ENCODE measurements at regions not wholly inside any gene's neighbourhood (a gene's known extent, or its start where the extent isn't known, plus 50 kb on each side); places are given as distances from the start of the nearest gene placed in this dataset.

DNA sequence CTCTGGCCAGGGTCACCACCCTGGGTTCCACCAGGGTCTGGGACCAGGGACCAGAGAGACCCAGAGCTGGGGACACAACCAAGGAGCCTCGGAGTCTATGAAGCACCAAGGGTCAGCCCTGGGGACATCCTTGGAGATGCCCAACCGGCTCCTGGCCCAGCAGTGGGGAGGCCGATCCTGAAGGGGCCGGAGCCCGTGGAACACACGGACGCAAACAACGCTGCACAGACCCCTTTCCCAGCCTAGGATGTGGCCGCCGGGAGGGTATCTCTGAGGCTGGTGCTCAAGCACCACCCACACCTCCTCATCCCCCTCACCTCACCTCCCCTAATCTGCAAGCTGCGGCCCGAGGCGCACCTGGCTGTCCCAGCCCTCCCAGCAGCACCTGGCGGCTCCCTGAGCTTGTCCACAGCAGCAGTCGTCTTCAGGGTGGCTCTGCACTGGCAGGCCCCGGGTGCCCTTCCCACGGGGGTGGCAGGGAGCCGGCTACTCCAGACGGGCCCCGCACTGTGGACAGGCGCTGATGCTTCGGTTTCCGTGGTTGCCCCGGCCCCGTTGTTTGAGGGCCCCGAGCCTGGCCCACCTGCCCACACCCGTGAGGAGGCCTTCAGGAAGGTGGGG, 146.8 kb upstream of the C14orf180 start:
- no peaks in the 10 kb centered on the region; the same call in 1 of the 2 replicates for H4K20me1 ChIP-seq (ENCODE audit: insufficient read depth, low read length)
- ATAC-seq (ENCODE audit: insufficient read depth, low read depth): no peak

DNA sequence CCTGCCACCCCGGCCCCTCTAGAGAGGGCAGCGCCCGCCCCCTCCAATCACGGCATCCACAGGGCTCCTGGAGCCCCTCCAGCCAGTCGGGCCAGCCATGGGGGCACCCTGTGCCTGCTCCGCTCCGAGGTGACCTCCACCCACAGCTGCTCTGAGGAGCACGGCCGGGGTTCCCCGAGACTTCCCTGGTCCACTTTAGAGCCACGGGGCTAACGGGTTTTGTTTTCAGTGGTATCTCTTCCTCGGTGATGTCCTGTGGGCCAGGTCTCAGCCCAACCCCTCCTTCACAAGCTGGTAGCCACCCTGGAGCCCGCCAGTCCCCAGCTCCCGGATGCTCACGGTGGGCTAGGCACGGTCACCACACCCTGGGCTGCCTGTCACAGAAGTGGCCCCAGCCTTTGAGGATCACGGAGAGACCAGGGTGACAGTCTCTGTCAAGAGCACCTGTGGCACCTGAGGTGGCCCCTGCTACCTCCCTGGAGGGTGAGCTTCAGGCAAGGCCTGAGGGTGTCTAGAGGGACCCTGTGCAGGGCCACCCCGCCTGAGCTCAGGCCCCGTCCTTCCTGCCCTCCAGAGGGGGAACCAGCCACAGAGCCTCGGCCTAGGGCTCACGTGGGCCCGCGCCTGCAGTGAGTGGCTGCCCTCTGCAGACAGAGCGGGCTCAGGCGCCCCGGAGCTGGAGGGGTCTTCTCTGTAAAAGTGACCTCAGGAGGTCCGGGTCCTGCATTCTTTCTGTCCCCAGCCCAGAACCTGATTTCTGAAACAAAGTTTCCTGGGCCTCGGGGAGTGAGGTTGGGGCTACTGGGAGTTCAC, 146.0 kb upstream of the C14orf180 start:
- H4K20me1 ChIP-seq (ENCODE audit: insufficient read depth, low read length): no peaks in the 10 kb centered on the region; the same call in 1 of the 2 replicates
- H3K79me2 ChIP-seq (ENCODE audit: insufficient read depth, low read length): no peaks in the 10 kb centered on the region
- no peaks in the 10 kb centered on the region for H3K27me3 ChIP-seq (ENCODE audit: insufficient read depth, low read length, poor library complexity)
- no peaks in the 10 kb centered on the region for H3K4me1 ChIP-seq (ENCODE audit: insufficient read depth, low read length)
- H2AFZ ChIP-seq (ENCODE audit: low read depth, low read length): no peak overlapping the region
- ATAC-seq (ENCODE audit: insufficient read depth, low read depth) (no peak), DNase-seq (no peak)
- TF ChIP-seq, protein P1, sequence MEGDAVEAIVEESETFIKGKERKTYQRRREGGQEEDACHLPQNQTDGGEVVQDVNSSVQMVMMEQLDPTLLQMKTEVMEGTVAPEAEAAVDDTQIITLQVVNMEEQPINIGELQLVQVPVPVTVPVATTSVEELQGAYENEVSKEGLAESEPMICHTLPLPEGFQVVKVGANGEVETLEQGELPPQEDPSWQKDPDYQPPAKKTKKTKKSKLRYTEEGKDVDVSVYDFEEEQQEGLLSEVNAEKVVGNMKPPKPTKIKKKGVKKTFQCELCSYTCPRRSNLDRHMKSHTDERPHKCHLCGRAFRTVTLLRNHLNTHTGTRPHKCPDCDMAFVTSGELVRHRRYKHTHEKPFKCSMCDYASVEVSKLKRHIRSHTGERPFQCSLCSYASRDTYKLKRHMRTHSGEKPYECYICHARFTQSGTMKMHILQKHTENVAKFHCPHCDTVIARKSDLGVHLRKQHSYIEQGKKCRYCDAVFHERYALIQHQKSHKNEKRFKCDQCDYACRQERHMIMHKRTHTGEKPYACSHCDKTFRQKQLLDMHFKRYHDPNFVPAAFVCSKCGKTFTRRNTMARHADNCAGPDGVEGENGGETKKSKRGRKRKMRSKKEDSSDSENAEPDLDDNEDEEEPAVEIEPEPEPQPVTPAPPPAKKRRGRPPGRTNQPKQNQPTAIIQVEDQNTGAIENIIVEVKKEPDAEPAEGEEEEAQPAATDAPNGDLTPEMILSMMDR (IDR thresholded peaks at IDR 0.05; ENCODE audit: borderline replicate concordance, extremely low read depth, low read length, poor library complexity, severe bottlenecking): no peak
- TF ChIP-seq EZH2 (IDR thresholded peaks at IDR 0.05; ENCODE audit: borderline replicate concordance, low read depth, low read length, severe bottlenecking): no peak
- no peak overlapping the region for H3K4me3 ChIP-seq (ENCODE audit: low read depth in 1 of 2, low read length in 2 of 2)
- no peaks in the 10 kb centered on the region for H3K9me3 ChIP-seq (ENCODE audit: insufficient read depth, low read length, severe bottlenecking)
- no peak overlapping the region for H3K27ac ChIP-seq (ENCODE audit: low read length)
- H3K9ac ChIP-seq (ENCODE audit: low read depth, low read length): no peak overlapping the region
- no peak overlapping the region for H3K4me2 ChIP-seq (ENCODE audit: insufficient read depth, low read length)
- H3K36me3 ChIP-seq (ENCODE audit: insufficient read depth, low read length): no peaks in the 10 kb centered on the region

More for the DNA sequence above, 146.8 kb upstream of the C14orf180 start:
- H2AFZ ChIP-seq (ENCODE audit: low read depth, low read length): no peak overlapping the region
- no peak overlapping the region for H3K4me3 ChIP-seq (ENCODE audit: low read depth in 1 of 2, low read length in 2 of 2)
- H3K4me2 ChIP-seq (ENCODE audit: insufficient read depth, low read length): no peak overlapping the region
- no peaks in the 10 kb centered on the region for H3K36me3 ChIP-seq (ENCODE audit: insufficient read depth, low read length)
- no peaks in the 10 kb centered on the region for H3K4me1 ChIP-seq (ENCODE audit: insufficient read depth, low read length)
- TF ChIP-seq, protein P1 (IDR thresholded peaks at IDR 0.05; ENCODE audit: borderline replicate concordance, extremely low read depth, low read length, poor library complexity, severe bottlenecking): no peak
- TF ChIP-seq EZH2 (IDR thresholded peaks at IDR 0.05; ENCODE audit: borderline replicate concordance, low read depth, low read length, severe bottlenecking): no peak
- no peaks in the 10 kb centered on the region for H3K27me3 ChIP-seq (ENCODE audit: insufficient read depth, low read length, poor library complexity)
- no peak for DNase-seq
- H3K9me3 ChIP-seq (ENCODE audit: insufficient read depth, low read length, severe bottlenecking): no peaks in the 10 kb centered on the region
- H3K9ac ChIP-seq (ENCODE audit: low read depth, low read length): no peak overlapping the region
- no peaks in the 10 kb centered on the region for H3K79me2 ChIP-seq (ENCODE audit: insufficient read depth, low read length)
- no peak overlapping the region for H3K27ac ChIP-seq (ENCODE audit: low read length)

DNA sequence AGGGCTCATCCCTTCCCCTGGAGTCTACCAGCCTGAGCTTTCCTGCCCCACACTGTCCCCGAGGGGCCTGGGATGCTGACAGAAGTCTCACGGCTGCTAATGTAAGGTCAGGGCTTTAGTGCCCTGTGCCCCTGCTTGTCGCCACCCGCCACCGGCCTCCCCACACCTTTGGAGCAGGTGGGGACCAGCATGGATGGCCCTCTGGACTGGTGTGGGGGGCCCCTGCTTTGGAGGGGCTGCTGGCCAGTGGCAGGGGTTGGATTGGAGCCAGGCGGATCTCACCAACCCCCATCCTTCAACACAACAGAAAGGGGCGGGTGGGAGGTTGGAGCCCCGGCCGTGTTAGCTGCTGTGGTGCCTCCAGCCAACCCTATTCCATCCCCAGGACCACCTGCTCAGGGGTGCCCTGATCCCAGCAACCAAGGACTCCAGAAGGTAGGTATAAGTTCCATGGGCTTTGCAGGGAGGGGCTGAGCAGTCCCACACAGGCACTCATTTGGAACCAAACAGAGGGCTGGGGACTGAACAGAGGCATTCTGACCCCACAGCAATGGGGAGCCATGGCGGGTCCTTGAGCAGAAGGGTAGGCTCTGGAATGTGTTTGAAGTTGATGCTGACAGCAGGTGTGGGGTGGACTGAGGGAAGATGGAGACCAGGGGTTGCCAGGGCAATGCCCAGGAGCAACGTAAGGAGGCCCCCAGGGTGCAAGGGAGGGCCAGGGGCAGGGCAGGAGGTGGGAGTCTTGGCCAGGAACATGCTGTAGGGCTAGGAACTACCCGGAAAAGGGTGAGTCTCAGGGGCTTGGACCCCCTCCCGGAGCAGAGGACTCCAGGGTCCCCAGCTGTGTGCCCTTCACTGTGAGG, 145.1 kb upstream of the C14orf180 start:
- no peak overlapping the region for H3K4me3 ChIP-seq (ENCODE audit: low read depth in 1 of 2, low read length in 2 of 2)
- no peaks in the 10 kb centered on the region for H3K79me2 ChIP-seq (ENCODE audit: insufficient read depth, low read length)
- H3K4me1 ChIP-seq (ENCODE audit: insufficient read depth, low read length): no peaks in the 10 kb centered on the region
- no peak overlapping the region for H3K27ac ChIP-seq (ENCODE audit: low read length)
- no peak for DNase-seq
- TF ChIP-seq, protein P1 (IDR thresholded peaks at IDR 0.05; ENCODE audit: borderline replicate concordance, extremely low read depth, low read length, poor library complexity, severe bottlenecking): no peak
- TF ChIP-seq EZH2 (IDR thresholded peaks at IDR 0.05; ENCODE audit: borderline replicate concordance, low read depth, low read length, severe bottlenecking): no peak
- H3K9me3 ChIP-seq (ENCODE audit: insufficient read depth, low read length, severe bottlenecking): no peaks in the 10 kb centered on the region
- no peak overlapping the region for H2AFZ ChIP-seq (ENCODE audit: low read depth, low read length)
- no peak overlapping the region for H3K4me2 ChIP-seq (ENCODE audit: insufficient read depth, low read length)
- H3K36me3 ChIP-seq (ENCODE audit: insufficient read depth, low read length): no peaks in the 10 kb centered on the region
- H3K27me3 ChIP-seq (ENCODE audit: insufficient read depth, low read length, poor library complexity): no peaks in the 10 kb centered on the region
- no peak overlapping the region for H3K9ac ChIP-seq (ENCODE audit: low read depth, low read length)
- no peaks in the 10 kb centered on the region for H4K20me1 ChIP-seq (ENCODE audit: insufficient read depth, low read length)
- no peak for ATAC-seq (ENCODE audit: insufficient read depth, low read depth)
